Midbrain (tissue), 1 donor: ENCODE measurements at regions not wholly inside any gene's neighbourhood (a gene's known extent, or its start where the extent isn't known, plus 50 kb on each side); places are given as distances from the start of the nearest gene placed in this dataset.
"Not testable (repeated sequence)": the region's sequence is repeated elsewhere in the genome, so short reads cannot be mapped to it uniquely, and the experiment has no call there.

ENCODE experiments used
- DNase-seq: peaks from one replicate; lab custom pipeline; 2025; lab: John Stamatoyannopoulos, UW

DNA sequence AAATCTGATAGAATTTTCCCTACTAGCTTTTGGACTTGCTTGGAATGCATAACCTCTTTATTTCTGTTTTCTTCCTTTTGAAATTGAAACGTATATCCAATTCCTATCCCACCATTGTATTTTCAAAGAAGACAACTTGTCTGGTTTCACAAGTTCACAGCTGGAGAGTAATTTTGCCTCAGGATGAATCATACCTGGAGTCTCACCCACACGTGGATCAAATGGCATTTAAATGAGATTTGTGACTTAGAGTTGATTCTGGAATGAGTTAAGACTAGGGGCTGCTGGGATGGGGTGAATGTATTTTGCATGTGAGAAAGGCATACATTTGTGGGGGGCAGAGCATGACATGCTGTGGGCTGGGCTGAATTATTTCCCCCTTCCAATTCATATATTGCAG lies 516.5 kb upstream of the MGAT4C start:
- no peak for DNase-seq

DNA sequence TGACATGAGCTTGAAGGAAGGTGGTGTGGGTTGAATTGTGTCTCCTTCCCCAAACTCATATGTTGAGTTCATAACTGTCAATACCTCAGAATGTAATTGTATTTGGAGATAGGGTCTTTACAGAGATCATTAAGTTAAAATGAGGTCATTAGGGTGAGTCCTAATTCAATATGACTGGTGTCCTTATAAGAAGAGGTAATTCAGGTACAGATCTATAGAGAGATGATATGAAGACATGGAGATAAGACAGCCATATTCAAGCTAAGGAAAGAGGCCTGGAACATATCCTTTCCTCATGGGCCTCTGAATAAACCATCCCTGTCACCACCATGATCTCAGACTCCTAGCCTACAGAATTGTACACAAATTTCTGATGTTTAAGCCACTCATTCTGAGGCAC lies 514.7 kb upstream of the MGAT4C start:
- DNase-seq: no peak

- DNase-seq: no peak
Measured at GRCh38 chr12:86748894-86749293, 492.7 kb upstream of the MGAT4C start.

- no peak for DNase-seq
Measured at GRCh38 chr12:86744547-86745212, 488.5 kb upstream of the MGAT4C start.

- DNase-seq: no peak
Measured at GRCh38 chr12:86743875-86744536, 487.8 kb upstream of the MGAT4C start.

DNA sequence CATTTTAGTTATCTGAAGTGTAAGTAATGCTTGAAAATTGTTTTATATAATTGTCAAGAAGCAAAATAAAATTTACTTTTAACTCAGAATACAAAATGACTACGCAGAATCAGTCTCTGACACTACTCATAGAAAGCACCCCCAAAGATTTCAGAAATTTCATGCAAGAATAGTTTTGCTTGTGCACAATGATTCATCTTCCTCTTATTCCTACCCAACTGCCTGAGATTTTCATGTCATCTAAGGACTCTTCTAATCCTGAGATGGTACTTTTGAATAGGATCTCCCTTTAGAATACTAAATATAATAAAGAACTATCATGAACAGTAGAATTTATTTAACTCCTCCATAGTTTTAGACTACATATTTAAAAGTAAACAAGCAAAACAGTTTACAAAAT lies 485.3 kb upstream of the MGAT4C start:
- DNase-seq: no peak

- no peak for DNase-seq
Measured at GRCh38 chr12:86735851-86736250, 479.7 kb upstream of the MGAT4C start.

GRCh38 chr12:86735072-86735471 lies 478.9 kb upstream of the MGAT4C start:
- no peak for DNase-seq

- DNase-seq: no peak
Measured at GRCh38 chr12:86730233-86730632, 474.0 kb upstream of the MGAT4C start.

- DNase-seq: no peak
Measured at GRCh38 chr12:86729739-86730138, 473.5 kb upstream of the MGAT4C start.

DNA sequence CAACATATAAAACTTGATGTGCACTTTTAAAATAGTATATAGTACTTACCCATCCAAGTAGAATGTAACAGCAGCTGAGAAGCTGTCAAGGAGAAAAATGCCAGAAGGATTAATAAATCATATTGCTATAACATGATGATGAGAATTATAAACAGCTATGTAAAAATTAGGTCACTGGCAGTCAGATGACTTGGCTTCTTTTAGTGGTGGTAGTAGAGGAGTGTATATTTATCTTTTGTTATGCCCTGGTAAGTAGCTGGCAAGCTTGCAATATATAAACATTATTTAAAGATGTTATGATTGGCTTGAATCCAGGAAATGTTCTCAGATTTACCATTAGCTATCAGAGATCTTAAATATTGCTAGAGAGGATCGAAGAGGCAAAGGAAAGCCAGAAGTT lies 471.0 kb upstream of the MGAT4C start:
- DNase-seq: no peak

DNA sequence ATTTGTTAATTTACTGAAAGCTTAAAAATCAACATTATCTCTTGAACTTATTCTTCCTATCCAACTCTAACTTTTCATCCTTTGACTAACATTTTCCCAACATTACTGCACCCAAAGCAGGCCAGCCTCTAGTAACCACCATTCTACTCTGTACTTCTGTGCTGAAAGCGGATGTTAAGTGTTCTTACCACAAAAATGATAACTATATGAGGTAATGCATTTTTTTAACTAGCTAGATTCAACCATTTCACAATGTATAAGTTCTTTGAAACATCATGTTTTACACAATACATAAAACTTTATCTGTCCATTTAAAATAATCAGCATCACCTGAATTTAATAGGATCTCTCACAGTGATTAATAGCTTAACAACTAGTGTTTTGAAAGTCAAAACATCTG lies 468.5 kb upstream of the MGAT4C start:
- DNase-seq: no peak

GRCh38 chr12:86723326-86723725 lies 467.1 kb upstream of the MGAT4C start:
- no peak for DNase-seq

- DNase-seq: no peak
Measured at GRCh38 chr12:86721713-86722397, 465.7 kb upstream of the MGAT4C start.

- DNase-seq: no peak
Measured at GRCh38 chr12:86719381-86719780, 463.2 kb upstream of the MGAT4C start.

- DNase-seq: no peak
Measured at GRCh38 chr12:86713121-86713520, 456.9 kb upstream of the MGAT4C start.

DNA sequence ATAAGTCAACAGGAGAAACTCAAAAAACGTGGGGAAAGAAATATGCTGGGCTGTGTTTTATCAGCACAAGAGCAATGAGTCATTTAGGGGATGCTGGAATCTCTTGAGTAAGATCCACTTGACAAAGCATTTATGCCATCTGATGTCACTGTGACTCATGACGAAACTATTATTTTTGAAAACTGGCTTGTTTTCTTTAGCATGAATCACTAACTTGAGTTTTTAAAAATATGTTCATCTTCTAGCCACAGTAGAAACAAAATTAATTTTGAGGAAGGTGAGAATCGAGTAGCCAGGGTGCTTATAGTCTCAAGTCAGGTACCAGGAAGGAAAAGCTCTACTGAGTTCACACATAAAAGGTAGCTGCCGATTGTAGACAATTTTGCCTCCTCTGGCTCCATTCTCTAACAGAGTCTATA lies 456.2 kb upstream of the MGAT4C start:
- no peak for DNase-seq

GRCh38 chr12:86711731-86712130 lies 455.5 kb upstream of the MGAT4C start:
- no peak for DNase-seq

DNA sequence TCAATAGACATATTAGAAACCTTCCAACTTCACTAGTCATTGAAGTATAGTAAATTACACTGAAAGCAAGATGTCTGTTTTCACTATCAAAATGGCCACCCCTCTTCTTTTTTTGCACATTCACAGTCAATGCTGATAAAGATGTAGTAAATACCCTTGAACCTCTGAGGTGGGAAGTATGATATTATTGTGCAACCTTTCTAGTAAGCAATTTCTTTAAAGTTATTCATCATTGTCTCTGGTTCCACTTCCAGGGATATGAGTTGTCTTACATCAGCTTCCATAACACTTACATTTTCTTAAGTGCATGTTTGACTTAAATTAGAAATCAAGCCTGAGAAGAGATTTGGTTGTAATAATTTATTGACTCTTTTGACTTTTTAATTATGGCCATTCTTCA lies 453.9 kb upstream of the MGAT4C start:
- DNase-seq: no peak

GRCh38 chr12:86709017-86709416 lies 452.8 kb upstream of the MGAT4C start:
- DNase-seq: not testable (repeated sequence)

DNA sequence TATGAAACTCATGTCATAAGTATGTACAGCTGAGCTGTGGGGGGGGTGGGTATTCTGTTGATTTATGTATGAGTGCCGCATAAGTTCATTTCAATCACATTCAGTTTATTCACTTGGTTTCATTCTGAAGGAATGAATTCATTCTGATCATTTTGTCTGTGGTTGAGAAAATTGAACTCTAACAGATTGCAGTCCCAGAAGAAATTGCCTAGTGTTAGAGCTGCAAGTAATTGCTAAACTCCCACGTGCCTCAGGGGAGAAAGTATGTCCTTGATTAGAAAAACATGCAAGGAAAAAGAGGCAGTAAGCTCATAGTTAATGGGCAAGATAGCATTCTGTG lies 442.4 kb upstream of the MGAT4C start:
- DNase-seq: no peak

DNA sequence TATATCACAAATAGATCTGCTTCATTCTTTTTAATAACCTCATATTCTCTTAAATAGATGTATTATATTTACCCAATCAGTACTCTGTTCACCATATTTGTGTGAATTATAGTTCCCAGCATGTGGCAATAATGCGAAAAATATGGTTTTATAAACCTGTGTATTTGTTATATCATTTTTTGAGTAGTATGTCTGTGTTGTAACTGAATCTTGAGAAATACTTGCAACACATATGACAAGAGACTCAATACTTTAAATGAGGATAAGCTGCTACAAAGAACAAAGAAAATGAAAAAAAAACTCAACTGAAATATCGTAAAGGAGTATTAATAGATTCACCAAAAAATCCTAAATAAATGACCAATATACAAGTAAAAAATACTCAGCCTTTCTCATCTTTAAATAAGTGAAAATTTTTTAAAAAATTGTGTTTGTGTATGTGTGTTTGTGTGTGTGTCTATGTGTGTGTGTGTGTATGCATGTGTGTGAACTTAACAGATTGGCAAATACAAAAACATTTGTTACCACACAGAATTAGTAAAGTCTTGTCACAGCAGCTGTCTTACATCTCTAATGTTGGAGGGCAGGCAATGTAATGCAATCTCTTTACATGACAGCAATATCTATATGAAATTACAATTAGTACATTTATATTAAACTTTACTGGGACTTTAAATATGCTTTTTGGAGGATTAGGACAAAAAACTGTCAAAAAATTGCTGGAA lies 441.9 kb upstream of the MGAT4C start:
- no peak for DNase-seq
